ENCODE measurements at regions not wholly inside any gene's neighbourhood (a gene's known extent, or its start where the extent isn't known, plus 50 kb on each side); places are given as distances from the start of the nearest gene placed in this dataset.

- ChIA-PET CTCF (interaction anchor here (0.7 kb wide), 1 partner anchor 12 kb away, joined by 3 read pairs; no protein-coding TSS in a partner anchor), POLR2A (interaction anchor here (0.7 to 1.2 kb wide), 2 partner anchors 15 to 75 kb away, joined by 3 to 11 read pairs; partner anchors contain the start of gene SP4)
Measured at GRCh38 chr7:21353388-21353780, 74.5 kb upstream of the SP4 start.

DNA sequence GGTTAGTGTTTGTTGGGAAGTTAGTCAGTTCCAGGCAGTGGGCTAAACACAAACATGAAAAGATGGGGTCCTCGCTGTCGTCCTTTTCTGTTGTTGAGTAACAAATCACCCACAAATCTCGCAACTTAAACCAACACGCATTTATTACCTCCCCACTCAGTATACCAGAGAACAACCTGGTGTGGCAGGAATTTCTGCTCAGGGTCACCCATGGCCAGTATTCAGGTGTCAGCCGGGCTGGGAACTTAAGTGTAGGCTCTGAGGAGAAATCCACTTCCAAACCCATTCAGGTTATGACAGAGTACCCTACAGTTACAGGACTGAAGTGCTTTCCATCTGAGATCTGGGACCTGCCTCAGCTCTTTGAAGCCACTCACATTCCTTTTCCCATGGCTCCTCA is 73.6 kb upstream of the SP4 start:
- POLR2A ChIA-PET = interaction anchor here (0.6 kb wide), 1 partner anchor 9 kb away, joined by 3 read pairs; no protein-coding TSS in a partner anchor
- CTCF ChIA-PET = no interaction called here

GRCh38 chr7:21355406-21355874 is 72.4 kb upstream of the SP4 start:
- CTCF ChIA-PET = interaction anchor here (1.1 kb wide), 1 partner anchor 10 kb away, joined by 3 read pairs; no protein-coding TSS in a partner anchor
- POLR2A ChIA-PET = interaction anchor here (1.2 kb wide), 1 partner anchor 17 kb away, joined by 5 read pairs; no protein-coding TSS in a partner anchor

DNA sequence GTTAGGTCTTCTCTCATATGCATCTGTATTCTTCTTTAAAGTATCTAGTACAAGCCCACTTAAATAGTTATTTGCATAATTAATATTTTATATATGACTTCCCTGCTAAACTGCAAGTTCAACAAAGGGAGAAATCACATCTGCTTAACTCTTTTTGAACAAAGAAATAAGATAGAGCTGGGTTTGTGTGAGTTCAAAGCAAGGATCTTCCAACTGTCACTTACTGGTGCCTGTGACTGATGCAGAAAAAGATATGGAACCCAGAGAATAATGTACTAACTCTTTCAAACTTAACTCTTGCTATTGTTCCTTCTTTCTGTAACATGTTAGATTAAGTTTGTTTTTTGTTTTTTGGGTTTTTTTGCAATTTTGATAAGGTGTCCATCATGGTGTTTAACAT is 71.3 kb upstream of the SP4 start:
- CTCF ChIA-PET = interaction anchor here (0.7 kb wide), 1 partner anchor 23 kb away, joined by 5 read pairs; no protein-coding TSS in a partner anchor
- POLR2A ChIA-PET = no interaction called here

- CTCF ChIA-PET = interaction anchor here (0.7 to 1.3 kb wide), 2 partner anchors 9 to 20 kb away, joined by 3 read pairs; no protein-coding TSS in a partner anchor
- POLR2A ChIA-PET = no interaction called here
Measured at GRCh38 chr7:21357151-21358097, 70.5 kb upstream of the SP4 start.

- POLR2A ChIA-PET = no interaction called here
- CTCF ChIA-PET = no interaction called here
Measured at GRCh38 chr7:21358648-21359047, 69.2 kb upstream of the SP4 start.

- ChIA-PET POLR2A (no interaction called here), CTCF (no interaction called here)
Measured at GRCh38 chr7:21359163-21359562, 68.7 kb upstream of the SP4 start.

GRCh38 chr7:21361413-21362125 is 66.3 kb upstream of the SP4 start:
- CTCF ChIA-PET = no interaction called here
- POLR2A ChIA-PET = interaction anchor here (0.7 kb wide), 1 partner anchor 9 kb away, joined by 3 read pairs; no protein-coding TSS in a partner anchor

DNA sequence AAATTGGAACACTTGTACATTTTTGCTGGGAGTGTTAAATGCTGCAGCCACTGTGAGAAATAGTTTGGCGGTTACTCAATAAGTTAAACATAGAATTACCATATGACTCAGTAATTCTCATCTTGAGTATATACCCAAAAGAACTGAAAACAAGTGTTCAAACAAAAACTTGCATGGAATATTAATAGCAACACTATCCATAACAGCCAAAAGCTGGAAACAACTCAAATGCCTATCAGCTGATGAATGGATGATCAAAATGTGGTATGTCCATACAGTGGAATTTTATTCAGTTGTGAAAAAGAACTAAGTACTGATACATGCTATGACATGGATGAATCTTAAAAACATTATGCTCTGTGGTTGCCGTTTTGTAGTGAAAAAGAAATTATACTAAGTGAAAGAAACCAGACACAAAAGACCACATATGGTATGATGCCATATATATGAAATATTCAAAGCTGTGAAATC is 63.0 kb upstream of the SP4 start:
- ChIA-PET CTCF (interaction anchor here (1.2 kb wide), 1 partner anchor 9 kb away, joined by 3 read pairs; no protein-coding TSS in a partner anchor), POLR2A (interaction anchor here (1.2 kb wide), 1 partner anchor 26 kb away, joined by 5 read pairs; no protein-coding TSS in a partner anchor)

- ChIA-PET CTCF (interaction anchor here (1.2 kb wide), 1 partner anchor 11 kb away, joined by 3 read pairs; no protein-coding TSS in a partner anchor), POLR2A (no interaction called here)
Measured at GRCh38 chr7:21365866-21366624, 61.8 kb upstream of the SP4 start.

DNA sequence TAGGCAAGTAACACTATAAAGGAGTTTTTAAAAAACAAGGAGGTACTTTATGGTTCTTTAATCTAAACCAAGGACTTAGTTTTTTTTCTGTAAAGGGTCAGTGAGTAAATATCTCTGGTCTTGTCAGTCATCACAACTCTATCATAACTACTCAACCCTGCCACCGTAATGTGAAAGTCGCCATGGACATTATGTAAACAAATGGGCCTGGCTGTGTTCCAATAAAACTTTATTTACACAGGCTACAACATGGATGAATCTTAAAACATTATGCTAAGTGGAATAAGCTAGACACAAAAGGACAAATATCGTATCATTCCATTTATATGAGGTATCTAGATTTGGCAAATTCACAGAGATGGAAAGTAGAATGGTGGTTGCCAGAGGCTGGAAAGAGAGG is 60.8 kb upstream of the SP4 start:
- ChIA-PET POLR2A (no interaction called here), CTCF (no interaction called here)

- ChIA-PET CTCF (no interaction called here), POLR2A (no interaction called here)
Measured at GRCh38 chr7:21367537-21367936, 60.3 kb upstream of the SP4 start.

DNA sequence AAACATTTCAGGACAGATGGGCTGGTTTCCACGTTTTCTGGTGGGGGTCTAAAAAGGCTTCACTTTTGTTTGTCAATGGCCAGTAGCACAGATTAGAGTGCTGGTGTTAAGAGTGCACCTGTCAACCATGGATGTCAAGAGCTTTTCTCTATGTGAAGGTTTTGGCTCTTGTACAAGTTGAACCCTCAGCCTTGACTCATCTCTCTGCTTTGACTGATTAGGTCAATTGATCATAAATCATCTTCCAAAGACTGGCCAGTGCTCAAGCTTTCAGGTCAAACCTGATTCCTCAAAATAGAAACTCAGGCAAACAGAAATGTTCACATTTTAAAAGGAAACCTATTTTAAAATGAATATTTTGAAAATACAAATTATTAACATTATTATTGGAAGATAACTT is 59.6 kb upstream of the SP4 start:
- ChIA-PET POLR2A (no interaction called here), CTCF (interaction anchor here (1.3 kb wide), 1 partner anchor 61 kb away, joined by 3 read pairs; no protein-coding TSS in a partner anchor)

GRCh38 chr7:21370283-21370982 is 57.5 kb upstream of the SP4 start:
- ChIA-PET POLR2A (no interaction called here), CTCF (no interaction called here)

- ChIA-PET CTCF (no interaction called here), POLR2A (no interaction called here)
Measured at GRCh38 chr7:21371360-21371759, 56.5 kb upstream of the SP4 start.

DNA sequence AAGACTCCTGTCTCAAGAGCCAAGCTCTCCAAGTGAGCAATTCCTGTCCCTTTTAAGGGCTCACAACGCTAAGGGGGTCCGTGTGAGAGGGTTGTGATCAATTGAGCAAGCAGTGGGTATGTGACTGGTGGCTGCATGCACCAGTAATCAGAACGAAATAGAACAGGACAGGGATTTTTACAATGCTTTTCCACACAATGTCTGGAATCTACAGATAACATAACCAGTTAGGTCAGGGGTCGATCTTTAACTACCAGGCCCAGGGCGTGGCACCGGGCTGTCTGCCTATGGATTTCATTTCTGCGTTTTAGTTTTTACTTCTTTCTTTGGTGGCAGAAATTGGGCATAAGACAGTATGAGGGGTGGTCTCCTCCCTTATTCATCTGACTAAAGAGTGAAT is 54.9 kb upstream of the SP4 start:
- POLR2A ChIA-PET = no interaction called here
- CTCF ChIA-PET = no interaction called here

DNA sequence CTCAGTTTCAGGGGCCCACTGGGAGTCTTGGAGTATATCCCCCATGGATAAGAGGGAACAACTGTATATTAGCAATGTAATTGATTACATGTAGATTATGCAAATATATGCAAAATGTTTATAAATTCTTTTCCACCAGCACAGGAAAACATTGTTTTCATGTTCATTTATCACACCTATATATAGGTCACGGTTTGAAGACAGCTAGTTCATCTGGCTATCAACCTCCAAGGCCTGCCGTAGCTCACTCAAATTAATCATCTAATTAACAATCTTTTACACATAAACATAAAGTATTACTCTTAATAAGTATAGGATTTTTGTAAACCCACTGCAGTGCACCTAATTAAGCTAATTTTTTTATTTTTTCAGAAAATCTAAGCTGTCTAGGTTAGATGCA is 53.7 kb upstream of the SP4 start:
- POLR2A ChIA-PET = no interaction called here
- CTCF ChIA-PET = no interaction called here

DNA sequence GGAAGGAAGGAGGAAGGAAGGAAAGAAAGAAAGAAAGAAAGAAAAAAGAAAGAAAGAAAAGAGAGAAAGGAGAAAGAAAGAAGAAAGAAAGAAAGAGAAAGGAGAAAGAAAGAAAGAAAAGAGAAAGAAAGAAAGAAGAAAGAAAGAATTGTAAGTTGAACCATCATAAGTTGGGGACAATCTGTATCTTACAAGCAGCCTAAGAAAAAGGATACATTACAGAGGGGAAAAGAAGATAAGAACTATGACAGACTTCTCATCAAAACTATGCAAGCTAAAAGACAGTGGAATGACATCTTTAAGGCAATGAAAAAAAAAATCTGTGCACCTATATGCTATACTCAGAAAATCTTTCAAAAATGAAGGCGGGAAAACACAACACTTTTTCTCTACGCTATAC is 50.3 kb upstream of the SP4 start:
- POLR2A ChIA-PET = no interaction called here

More for the DNA sequence above, 50.3 kb upstream of the SP4 start:
- CTCF ChIA-PET = no interaction called here

Measured in activated CD8-positive, alpha-beta memory T cell treated with anti-CD3 and anti-CD28 coated beads for 36 hours (primary cell).